ENCODE measurements at regions not wholly inside any gene's neighbourhood (a gene's known extent, or its start where the extent isn't known, plus 50 kb on each side); places are given as distances from the start of the nearest gene placed in this dataset.

DNA sequence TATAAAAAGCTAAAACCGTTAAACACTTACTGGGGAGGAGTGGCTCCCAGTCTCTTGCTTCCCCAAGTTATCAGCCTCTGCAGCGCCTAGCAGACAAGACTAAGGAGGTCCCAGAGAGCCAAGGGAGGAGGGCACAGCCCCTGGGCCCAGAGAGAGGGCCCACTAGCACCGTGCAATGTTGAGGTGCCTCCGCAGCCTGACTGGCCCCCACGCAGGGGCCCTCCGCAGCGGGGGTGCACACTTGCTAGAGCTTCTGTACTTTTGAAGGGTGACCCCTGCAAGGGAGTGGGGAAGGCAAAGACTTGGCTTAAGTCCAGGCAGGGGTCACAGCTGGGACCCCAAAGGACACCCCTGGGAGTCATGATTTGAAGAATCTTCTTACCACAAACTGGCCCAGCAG, 98.0 kb downstream of the ADAMTS15 start:
- H3K4me3 Mint-ChIP-seq, result no peak overlapping the region
- no peak for ATAC-seq (replicated peaks)
- no peaks in the 10 kb centered on the region for H3K9me3 Mint-ChIP-seq
- H3K27me3 Mint-ChIP-seq, result peaks cover 19% of the 10 kb centered on the region
- H3K4me1 Mint-ChIP-seq, result no peaks in the 10 kb centered on the region
- no peaks in the 10 kb centered on the region for H3K36me3 Mint-ChIP-seq (ENCODE audit: low read depth)
- H3K27ac Mint-ChIP-seq, result no peak overlapping the region

- Mint-ChIP-seq H3K4me1 (no peaks in the 10 kb centered on the region), H3K27ac (no peak overlapping the region), H3K27me3 (peaks cover 17% of the 10 kb centered on the region), H3K9me3 (no peaks in the 10 kb centered on the region), H3K4me3 (no peak overlapping the region), H3K36me3 (ENCODE audit: low read depth) (no peaks in the 10 kb centered on the region)
- ATAC-seq (replicated peaks), result no peak
These were observed 98.7 kb downstream of the ADAMTS15 start for GRCh38 chr11:130546901-130547694.

- no peak for ATAC-seq (replicated peaks)
- Mint-ChIP-seq H3K9me3 (no peaks in the 10 kb centered on the region), H3K4me3 (no peak overlapping the region), H3K27me3 (peaks cover 12% of the 10 kb centered on the region), H3K27ac (no peak overlapping the region), H3K36me3 (ENCODE audit: low read depth) (no peaks in the 10 kb centered on the region), H3K4me1 (no peaks in the 10 kb centered on the region)
These were observed 99.5 kb downstream of the ADAMTS15 start for GRCh38 chr11:130547761-130548490.

- no peak overlapping the region for H3K27ac Mint-ChIP-seq
- H3K27me3 Mint-ChIP-seq, result peaks cover 12% of the 10 kb centered on the region
- no peak overlapping the region for H3K4me3 Mint-ChIP-seq
- no peaks in the 10 kb centered on the region for H3K36me3 Mint-ChIP-seq (ENCODE audit: low read depth)
- no peaks in the 10 kb centered on the region for H3K4me1 Mint-ChIP-seq
- H3K9me3 Mint-ChIP-seq, result no peaks in the 10 kb centered on the region
- ATAC-seq (replicated peaks), result no peak
These were observed 100.0 kb downstream of the ADAMTS15 start for GRCh38 chr11:130548491-130548833.

GRCh38 chr11:130549393-130549999, 101.1 kb downstream of the ADAMTS15 start:
- Mint-ChIP-seq H3K4me1 (no peaks in the 10 kb centered on the region), H3K9me3 (no peaks in the 10 kb centered on the region), H3K27ac (no peak overlapping the region), H3K27me3 (peaks cover 11% of the 10 kb centered on the region), H3K36me3 (ENCODE audit: low read depth) (no peaks in the 10 kb centered on the region), H3K4me3 (no peak overlapping the region)
- no peak for ATAC-seq (replicated peaks)

GRCh38 chr11:130550150-130550549, 101.7 kb downstream of the ADAMTS15 start:
- peaks cover 9% of the 10 kb centered on the region for H3K27me3 Mint-ChIP-seq
- no peak overlapping the region for H3K4me3 Mint-ChIP-seq
- H3K36me3 Mint-ChIP-seq (ENCODE audit: low read depth), result no peaks in the 10 kb centered on the region
- no peaks in the 10 kb centered on the region for H3K4me1 Mint-ChIP-seq
- no peak for ATAC-seq (replicated peaks)
- no peak overlapping the region for H3K27ac Mint-ChIP-seq
- H3K9me3 Mint-ChIP-seq, result no peaks in the 10 kb centered on the region

DNA sequence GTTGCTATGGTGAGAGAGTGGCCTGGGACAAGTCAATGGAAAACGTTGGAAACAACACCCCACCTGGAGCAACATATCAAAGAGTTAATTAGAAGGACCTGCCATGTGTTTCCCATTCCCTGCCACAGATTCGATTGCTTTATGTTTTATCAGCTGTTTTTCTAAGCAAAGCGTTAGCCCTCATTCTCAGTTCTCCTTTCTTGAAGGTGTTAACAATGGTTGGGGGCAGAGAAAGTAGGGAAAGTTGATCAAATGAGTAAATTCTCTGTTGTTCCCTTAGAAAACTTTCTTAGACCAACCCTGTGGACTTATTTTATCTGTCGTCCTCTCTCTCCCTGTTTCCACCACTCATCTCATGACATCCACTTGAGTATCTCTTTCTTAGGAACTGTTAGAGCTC, 102.5 kb downstream of the ADAMTS15 start:
- Mint-ChIP-seq H3K9me3 (no peaks in the 10 kb centered on the region), H3K27me3 (peaks cover 9% of the 10 kb centered on the region), H3K36me3 (ENCODE audit: low read depth) (no peaks in the 10 kb centered on the region), H3K4me3 (no peak overlapping the region), H3K27ac (no peak overlapping the region), H3K4me1 (no peaks in the 10 kb centered on the region)
- ATAC-seq (replicated peaks), result no peak

GRCh38 chr11:130551388-130551787, 102.9 kb downstream of the ADAMTS15 start:
- no peak overlapping the region for H3K27ac Mint-ChIP-seq
- no peaks in the 10 kb centered on the region for H3K4me1 Mint-ChIP-seq
- no peak for ATAC-seq (replicated peaks)
- peaks cover 9% of the 10 kb centered on the region for H3K27me3 Mint-ChIP-seq
- no peaks in the 10 kb centered on the region for H3K9me3 Mint-ChIP-seq
- no peaks in the 10 kb centered on the region for H3K36me3 Mint-ChIP-seq (ENCODE audit: low read depth)
- H3K4me3 Mint-ChIP-seq, result no peak overlapping the region

DNA sequence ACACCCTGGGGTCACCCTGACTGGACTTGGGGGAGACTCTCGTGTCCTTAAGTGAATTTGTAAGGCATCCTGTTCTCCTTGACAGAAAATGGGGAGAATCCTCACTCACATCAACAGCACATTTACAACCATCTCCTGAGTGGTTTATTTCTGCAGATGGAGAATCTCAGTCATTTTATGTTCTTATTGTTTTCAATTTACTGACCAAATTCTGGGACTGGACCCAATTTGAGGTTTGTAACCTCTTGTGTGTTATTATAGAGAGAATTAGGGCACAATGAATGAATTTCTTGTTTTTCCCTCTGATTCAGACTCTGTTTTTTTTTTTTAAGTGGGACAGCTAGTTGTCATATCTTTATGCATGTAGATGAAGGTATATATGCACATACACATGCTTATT, 104.9 kb downstream of the ADAMTS15 start:
- no peaks in the 10 kb centered on the region for H3K4me1 Mint-ChIP-seq
- no peaks in the 10 kb centered on the region for H3K9me3 Mint-ChIP-seq
- H3K27me3 Mint-ChIP-seq, result peaks cover 11% of the 10 kb centered on the region
- no peaks in the 10 kb centered on the region for H3K36me3 Mint-ChIP-seq (ENCODE audit: low read depth)
- no peak overlapping the region for H3K27ac Mint-ChIP-seq
- ATAC-seq (replicated peaks), result no peak
- H3K4me3 Mint-ChIP-seq, result no peak overlapping the region

- H3K36me3 Mint-ChIP-seq (ENCODE audit: low read depth), result no peaks in the 10 kb centered on the region
- H3K4me3 Mint-ChIP-seq, result no peak overlapping the region
- peaks cover 17% of the 10 kb centered on the region for H3K27me3 Mint-ChIP-seq
- H3K27ac Mint-ChIP-seq, result no peak overlapping the region
- H3K9me3 Mint-ChIP-seq, result no peaks in the 10 kb centered on the region
- no peaks in the 10 kb centered on the region for H3K4me1 Mint-ChIP-seq
- no peak for ATAC-seq (replicated peaks)
These were observed 106.0 kb downstream of the ADAMTS15 start for GRCh38 chr11:130554241-130555055.

GRCh38 chr11:130555251-130555841, 106.9 kb downstream of the ADAMTS15 start:
- Mint-ChIP-seq H3K9me3 (no peaks in the 10 kb centered on the region), H3K27ac (no peak overlapping the region), H3K36me3 (ENCODE audit: low read depth) (no peaks in the 10 kb centered on the region), H3K4me3 (no peak overlapping the region), H3K4me1 (no peaks in the 10 kb centered on the region), H3K27me3 (peaks cover 17% of the 10 kb centered on the region)
- no peak for ATAC-seq (replicated peaks)

GRCh38 chr11:130560000-130560780, 111.7 kb downstream of the ADAMTS15 start:
- H3K4me1 Mint-ChIP-seq, result no peaks in the 10 kb centered on the region
- peaks cover 8% of the 10 kb centered on the region for H3K27me3 Mint-ChIP-seq
- H3K36me3 Mint-ChIP-seq (ENCODE audit: low read depth), result no peaks in the 10 kb centered on the region
- ATAC-seq (replicated peaks), result no peak
- H3K27ac Mint-ChIP-seq, result no peak overlapping the region
- no peak overlapping the region for H3K4me3 Mint-ChIP-seq
- no peaks in the 10 kb centered on the region for H3K9me3 Mint-ChIP-seq

- H3K4me1 Mint-ChIP-seq, result no peaks in the 10 kb centered on the region
- H3K4me3 Mint-ChIP-seq, result no peak overlapping the region
- no peak for ATAC-seq (replicated peaks)
- H3K9me3 Mint-ChIP-seq, result no peaks in the 10 kb centered on the region
- peaks cover 8% of the 10 kb centered on the region for H3K27me3 Mint-ChIP-seq
- no peaks in the 10 kb centered on the region for H3K36me3 Mint-ChIP-seq (ENCODE audit: low read depth)
- H3K27ac Mint-ChIP-seq, result no peak overlapping the region
These were observed 112.3 kb downstream of the ADAMTS15 start for GRCh38 chr11:130560781-130561109.
